ENCODE measurements at regions not wholly inside any gene's neighbourhood (a gene's known extent, or its start where the extent isn't known, plus 50 kb on each side); places are given as distances from the start of the nearest gene placed in this dataset.

DNA sequence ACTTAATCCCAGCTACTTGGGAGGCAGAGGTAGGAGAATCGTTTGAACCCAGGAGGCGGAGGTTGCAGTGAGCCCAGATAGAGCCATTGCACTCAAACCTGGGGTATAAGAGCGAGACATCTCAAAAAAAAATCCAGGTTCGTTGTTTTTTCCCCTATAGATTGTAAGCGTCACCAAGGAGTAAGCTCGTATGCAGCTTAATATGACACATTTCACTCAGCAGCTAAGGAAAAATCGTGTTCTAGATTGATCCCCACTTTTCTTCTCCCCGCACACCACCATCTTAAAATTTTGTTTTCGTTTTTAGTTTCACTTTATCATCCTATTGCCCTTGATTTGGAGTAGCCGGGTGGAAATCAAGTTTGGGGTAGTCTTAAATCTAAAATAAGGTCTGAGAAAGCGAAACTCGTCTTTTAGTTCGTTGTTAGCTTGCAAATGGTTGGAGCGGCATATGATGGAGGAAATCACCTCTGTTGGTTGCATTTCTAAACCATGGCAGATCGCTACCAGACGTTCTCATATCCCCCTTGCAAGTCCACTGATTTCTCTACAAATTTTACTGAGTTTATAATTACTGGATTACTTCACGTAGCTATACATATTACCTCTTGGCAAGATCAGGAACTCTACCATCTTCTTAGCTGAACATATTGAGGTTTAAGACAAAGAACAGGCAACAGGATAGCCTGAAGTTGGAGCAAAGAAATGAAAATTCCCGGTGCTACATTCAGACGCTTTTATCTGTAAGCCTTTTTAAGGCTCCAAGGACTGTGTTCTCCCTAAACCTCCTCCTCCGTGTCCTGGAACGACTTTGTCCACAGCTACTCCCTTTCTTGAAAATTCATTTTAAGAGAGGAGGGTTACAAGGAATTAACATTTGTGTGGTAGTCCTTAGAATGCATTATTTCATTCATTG is 91.1 kb upstream of the BTN3A2 start:
- TF ChIP-seq CTCF (conservative IDR thresholded peaks at IDR 0.05 in 1 of 2, IDR thresholded peaks at IDR 0.05 in 1 of 2; ENCODE audit: extremely low read depth in 1 of 2, insufficient read depth in 1 of 2, low read depth in 1 of 2, low read length in 2 of 2) (no peak), EZH2 (IDR thresholded peaks at IDR 0.05; ENCODE audit: borderline replicate concordance, low read length) (no peak)
